Renal pelvis (tissue), 1 donor: ENCODE measurements at regions not wholly inside any gene's neighbourhood (a gene's known extent, or its start where the extent isn't known, plus 50 kb on each side); places are given as distances from the start of the nearest gene placed in this dataset.

Experiments used
- DNase-seq: peaks from one replicate; pipeline ENCODE4 v3.0.0-alpha.2; 2013

- DNase-seq: no peak
Measured at GRCh38 chr14:101369916-101370592, 191.2 kb upstream of the DIO3 start.

DNA sequence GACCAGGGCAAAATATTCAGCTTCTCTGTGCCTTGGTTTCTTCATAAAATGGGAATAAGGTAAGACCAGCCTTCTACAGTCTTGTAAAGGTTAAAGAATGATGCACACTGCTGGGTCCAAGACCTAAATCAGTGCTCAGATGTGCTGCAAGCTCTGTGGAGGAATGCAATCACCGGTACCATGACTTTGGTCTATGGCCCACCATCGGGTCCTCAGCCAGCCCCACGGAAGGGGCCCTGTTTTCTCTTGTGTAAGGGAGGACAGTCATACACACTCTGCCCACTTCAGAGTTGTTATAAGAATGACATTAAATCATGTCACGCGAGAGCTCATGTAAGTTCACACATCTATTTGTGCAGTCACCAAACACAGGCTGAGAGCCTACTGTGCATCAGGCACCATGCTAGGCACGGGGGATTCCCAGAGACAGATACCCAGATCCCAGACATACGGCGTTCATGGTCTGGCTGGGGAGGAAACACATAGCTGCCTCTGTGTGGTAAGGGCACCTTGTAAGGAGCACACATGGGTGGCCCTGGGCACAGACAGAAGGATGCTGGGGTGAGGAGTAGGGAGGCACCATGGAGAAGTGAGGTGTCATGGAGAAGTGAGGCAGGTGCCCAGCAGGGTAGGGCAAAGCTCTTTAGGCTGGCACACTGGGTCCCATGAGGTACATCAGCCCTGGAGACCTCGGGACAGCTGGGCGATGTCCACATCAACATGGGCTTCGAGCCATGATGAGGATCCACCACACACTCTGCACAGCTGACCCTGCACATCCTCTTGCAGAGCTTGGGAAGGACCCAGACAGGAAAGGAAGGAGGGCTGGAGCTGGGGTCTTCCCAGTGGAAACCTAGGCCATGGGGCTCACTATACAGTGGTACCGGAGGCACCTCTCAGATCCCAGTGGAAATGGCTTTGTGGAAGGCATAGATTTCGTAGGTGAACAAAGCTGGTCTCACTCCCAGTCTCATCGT, 190.4 kb upstream of the DIO3 start:
- no peak for DNase-seq

GRCh38 chr14:101371799-101372793, 189.2 kb upstream of the DIO3 start:
- no peak for DNase-seq

DNA sequence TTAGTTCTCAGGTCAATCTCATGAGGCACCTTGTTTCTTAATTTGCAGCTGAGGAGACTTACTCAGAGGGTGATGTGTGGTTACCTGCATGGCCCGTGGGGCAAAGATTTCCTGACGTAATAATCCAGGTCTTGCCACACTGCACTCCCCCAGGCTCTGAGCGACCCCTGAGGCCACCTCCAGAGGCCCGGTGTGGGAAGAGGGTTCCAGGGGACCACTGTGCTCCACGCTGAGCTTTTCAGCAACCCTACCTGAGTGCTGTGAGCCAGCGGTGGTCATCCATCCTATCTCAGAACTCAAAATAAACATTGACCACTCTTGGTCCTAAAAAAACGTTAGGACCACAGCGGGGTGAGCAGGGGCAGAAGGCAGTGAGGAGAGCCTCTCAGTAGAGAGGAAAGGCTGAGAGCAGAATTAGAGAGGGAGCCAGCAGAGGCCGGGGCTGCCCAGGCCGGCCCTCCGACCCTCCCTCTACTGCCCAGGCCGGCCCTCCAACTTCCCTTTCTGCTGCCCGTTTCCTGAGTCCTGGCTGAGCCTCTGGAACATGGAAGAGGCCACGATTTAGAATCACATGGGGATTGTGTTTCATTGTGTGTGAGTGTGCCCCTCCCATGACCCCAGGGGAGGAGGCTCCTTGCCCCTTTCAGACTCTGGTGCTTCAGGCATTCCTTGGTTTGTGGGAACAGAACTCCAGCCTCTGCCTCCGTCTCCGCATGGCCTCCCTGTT, 188.2 kb upstream of the DIO3 start:
- no peak for DNase-seq

GRCh38 chr14:101373690-101374295, 187.5 kb upstream of the DIO3 start:
- DNase-seq: no peak

DNA sequence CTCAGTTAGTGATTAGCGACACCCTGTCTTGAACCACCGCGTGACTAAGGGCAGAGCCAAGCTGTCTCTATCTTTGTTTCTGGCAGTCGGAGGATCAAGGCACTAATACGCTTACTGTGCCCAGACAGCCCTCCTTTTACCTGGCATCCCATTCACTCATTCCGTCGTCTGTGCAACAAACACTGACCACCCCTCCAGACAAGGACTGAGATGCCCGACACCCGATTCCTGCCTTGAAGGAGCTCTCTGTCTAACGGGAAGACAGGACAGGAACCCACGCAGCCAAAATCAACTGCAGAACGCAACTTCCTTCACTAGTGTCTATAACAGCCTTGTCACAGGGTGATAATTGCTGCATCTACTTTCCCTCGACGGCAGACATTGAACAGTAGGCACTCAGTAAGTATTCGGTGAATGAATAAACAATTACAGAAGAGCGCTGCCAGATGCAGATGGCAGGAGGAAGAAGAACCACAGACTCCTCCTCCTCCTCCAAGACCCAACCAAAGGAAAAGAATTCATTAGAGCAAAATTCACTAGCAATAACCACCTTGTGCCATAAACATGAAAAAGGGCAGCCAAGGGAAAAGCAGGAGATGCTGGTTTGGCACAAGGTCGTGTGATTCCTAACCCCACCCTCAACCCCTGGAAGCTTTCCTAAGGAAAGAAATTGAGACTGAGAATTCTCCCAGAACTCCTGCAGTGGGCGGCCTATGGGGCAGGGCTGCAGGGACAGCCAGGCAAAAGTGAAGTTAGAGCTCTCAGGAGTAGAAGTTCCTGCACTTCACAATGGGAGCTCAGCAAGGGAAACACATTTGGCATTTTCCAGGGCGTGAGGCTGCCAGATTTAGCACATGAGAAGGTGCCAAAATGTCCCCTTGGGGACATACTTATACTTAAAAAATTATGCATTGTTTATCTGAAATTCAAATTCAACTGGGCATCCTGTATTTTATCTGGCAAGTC, 186.6 kb upstream of the DIO3 start:
- no peak for DNase-seq

DNA sequence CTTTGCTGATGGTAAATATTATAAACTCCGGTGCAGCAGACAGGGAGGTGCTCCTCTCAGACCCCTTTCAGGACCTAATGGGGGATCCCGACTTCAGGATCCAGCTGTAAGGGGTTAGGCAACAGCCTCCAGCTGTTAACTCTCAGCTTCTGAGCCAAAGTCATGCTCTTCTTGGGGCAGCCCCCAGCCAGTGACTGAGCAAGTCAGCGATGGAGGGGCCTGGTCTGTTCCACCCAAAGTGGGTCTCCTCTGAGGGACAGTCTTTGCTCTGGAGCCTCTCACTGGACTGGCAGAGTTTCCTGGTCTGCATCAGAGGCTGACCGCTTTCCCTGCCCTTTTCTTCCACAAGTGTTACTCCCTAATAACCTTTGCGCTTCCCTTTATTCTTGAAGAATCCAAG, 184.2 kb upstream of the DIO3 start:
- no peak for DNase-seq

DNA sequence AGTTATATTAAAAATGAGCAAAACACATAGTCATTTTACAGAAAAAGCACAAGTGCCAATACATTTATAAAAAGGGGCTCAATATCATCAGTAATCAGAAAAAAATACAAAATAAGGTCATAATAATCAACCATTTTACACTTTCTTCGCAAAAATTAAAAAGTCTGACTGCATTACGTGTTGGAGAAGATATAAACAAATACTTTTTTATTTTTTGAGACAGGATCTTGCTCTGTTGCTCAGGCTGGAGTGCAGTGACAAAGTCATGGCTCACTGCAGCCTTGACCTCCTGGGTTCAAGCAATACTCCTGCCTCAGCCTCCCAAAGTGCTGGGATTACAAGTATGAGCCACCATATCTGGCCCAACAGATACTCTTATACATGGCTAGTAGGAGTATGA, 181.5 kb upstream of the DIO3 start:
- DNase-seq: no peak

GRCh38 chr14:101380512-101380911, 180.8 kb upstream of the DIO3 start:
- no peak for DNase-seq

GRCh38 chr14:101380940-101381339, 180.4 kb upstream of the DIO3 start:
- no peak for DNase-seq

DNA sequence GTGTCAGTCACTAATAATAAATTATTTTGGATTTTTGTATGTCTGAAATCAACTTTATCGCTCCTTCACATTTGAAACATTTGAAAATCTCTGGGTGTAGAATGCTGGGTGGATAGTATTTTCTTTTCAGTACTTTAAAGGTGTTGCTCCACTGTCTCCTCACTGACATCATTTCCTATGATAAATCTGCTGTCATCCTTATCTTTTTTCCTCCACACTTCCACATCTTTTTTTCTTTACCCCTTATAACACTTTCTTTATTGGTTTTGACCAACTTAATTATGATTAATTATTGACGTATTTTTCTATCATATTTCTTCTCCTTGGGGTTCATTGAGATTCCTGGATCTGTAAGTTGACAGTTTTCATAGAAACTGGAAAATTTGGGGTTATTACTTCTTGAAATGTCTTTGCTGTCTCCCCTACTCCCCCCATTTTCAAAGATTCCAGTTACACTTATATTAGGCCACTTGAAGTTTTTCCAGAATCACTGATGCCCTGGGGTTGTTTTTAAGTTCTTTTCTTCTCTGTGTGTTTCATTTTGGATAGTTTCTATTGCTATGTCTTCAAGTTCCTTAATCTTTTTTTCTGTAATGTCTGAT, 177.5 kb upstream of the DIO3 start:
- no peak for DNase-seq

DNA sequence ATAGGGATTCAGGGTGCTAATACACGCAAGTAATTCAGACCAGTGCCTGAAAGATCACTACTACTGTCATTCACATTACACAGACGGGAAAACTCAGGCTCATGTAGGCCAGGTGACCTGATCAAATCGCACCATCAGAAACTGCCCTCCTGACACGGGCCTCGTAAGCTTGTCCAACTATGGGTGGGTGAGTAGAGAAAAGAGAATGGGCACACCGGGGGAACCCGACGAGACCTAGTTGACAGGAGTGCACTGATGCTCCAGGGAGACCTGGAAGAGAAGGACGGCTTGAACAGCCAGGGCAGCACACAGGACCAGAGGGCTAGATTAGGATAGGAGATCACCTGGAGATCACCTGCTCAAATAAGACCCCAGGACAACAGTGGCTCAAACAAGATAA, 166.9 kb upstream of the DIO3 start:
- no peak for DNase-seq

DNA sequence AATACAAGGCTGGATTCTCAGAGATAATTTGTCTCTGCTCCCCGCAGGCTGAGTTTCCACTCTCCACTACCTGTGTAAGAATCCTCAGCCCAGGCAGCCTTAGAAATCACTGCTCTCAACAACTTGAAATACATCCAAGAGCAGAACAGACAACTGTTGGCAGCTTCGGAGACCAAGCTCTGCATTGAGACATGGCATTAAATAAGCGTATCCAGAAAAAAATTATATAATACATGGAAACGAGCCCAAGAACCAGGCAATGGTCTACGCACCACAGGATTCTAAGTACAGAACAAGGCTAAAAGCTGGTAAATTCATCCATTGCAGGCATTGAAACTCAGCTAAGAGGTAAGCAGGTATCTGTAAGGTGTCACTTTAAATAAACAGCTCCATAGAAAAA, 165.5 kb upstream of the DIO3 start:
- DNase-seq: no peak

GRCh38 chr14:101397206-101397605, 164.1 kb upstream of the DIO3 start:
- DNase-seq: no peak

DNA sequence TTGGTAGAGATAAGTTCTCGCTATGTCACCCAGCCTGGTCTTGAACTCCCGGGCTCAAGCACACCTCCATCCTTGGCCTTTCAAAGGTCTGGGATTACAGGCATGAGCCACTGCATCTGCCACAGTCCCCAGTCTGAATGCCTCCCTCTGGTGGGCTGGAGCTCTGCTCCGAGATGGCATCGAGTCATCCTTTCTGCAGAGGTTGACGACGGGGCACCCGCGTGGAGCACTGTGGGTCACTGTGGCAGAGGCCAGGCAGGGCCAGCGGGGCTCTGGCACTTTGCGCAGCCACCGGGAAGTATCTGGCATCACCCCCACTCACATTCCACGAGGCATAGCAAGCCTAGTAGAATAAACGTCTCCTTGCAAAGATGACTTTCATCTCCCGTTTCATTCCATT, 163.3 kb upstream of the DIO3 start:
- DNase-seq: no peak

DNA sequence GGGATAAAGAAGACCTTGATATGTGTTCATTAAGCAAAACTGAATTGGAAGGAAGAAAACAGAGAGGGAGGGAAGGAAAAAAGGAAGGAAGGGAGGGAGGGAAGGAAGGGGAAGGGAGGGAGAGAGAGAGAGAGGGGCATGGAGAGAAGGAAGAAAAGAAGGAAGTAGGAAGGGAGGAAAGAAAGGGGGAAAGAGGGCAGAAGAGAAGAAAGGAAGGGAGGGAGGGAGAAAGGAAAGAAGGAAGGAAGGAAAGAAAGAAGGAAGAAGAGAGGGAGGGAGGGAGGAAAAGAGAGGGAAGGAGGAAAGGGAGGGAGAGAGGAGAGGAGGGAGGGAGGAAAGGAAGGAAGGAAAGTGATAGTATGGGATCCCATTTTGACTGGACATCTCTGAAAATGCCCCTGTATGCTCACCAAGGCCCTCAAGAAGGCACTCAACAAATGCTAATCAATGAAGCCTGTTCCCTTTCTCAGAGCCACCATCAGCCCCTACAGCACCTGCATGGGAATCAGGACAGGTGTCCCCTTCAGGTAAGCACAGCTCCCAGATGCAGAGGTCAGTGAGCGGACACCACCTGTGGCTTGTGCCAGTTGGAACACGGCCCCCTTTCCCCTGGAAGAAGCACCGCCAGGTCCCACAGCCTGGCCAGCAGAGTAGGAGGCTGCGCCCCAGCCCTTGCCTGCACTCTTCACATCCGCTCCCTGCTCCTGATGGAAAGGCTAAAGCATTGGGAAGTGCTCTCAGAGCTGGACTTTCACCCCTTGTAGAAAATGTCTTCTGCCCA, 161.4 kb upstream of the DIO3 start:
- DNase-seq: no peak

DNA sequence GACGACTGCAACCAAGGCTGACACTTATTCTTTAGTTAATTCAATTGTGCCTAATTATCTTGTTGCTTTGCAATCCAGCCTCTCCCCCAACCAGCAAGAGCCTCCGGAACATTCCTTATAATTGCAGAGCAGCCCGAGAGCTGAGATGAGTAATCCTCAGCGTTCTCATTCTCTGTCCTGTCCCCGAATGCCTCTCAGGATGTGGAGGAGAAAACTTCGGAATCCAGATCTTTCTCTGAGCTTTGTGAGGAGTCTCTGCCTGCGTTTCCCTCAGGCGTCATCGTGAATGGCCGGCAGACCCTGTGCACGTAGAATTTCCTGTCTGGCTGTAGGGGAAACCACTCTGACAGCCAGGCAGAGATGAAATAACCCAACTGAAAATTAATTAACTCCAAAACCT, 160.5 kb upstream of the DIO3 start:
- peak; percentile 20 for DNase-seq

- DNase-seq: no peak
Measured at GRCh38 chr14:101402936-101403660, 158.2 kb upstream of the DIO3 start.
